Right lobe of liver (tissue), 4 donors: ENCODE measurements at regions not wholly inside any gene's neighbourhood (a gene's known extent, or its start where the extent isn't known, plus 50 kb on each side); places are given as distances from the start of the nearest gene placed in this dataset.

Experiments
- POLR2A ChIP-seq: fragments of 450-650 bp; IDR thresholded peaks from one replicate; pipeline ENCODE4 v1.6.1; 2017; ENCODE audit warnings: antibody characterized with exemption, mild to moderate bottlenecking
- TF ChIP-seq, protein P1 (sequence below), 4 donors: fragments of 200-600 bp in 3 of 4; fragments of 450-650 bp in 1 of 4; IDR thresholded peaks; one replicate each; pipeline versions ENCODE4 v1.5.1 to v1.8.0; 2016 to 2022; ENCODE audit warnings: antibody characterized with exemption in 4 of 4, mild to moderate bottlenecking in 2 of 4
- donor health status: DM: no; HTN: no; CAD: no.
- donor health status: DM: no; HTN: no; CAD: no.
- donor health status: DM: no; HTN: yes; CAD: no.

DNA sequence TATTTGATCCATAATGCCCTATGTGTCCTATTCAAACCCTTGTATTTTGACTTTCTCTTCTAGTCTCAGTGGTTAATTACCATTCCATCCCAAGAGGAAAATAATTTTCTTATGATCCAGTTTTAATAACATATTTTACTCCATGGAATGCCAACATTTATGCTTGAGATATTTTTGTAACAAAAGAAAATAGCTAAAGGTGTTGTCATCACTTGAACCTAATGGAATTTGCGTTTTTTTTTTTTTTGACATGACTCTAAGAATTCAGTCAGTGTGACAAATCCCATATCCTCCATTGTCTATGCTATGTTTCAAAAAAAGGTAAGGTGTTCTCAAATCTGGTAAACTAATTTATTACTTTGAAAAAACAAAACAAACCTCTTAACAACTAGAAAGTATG lies 324.1 kb upstream of the ADAMTS5 start:
- TF ChIP-seq POLR2A: no peak
- TF ChIP-seq, protein P1, sequence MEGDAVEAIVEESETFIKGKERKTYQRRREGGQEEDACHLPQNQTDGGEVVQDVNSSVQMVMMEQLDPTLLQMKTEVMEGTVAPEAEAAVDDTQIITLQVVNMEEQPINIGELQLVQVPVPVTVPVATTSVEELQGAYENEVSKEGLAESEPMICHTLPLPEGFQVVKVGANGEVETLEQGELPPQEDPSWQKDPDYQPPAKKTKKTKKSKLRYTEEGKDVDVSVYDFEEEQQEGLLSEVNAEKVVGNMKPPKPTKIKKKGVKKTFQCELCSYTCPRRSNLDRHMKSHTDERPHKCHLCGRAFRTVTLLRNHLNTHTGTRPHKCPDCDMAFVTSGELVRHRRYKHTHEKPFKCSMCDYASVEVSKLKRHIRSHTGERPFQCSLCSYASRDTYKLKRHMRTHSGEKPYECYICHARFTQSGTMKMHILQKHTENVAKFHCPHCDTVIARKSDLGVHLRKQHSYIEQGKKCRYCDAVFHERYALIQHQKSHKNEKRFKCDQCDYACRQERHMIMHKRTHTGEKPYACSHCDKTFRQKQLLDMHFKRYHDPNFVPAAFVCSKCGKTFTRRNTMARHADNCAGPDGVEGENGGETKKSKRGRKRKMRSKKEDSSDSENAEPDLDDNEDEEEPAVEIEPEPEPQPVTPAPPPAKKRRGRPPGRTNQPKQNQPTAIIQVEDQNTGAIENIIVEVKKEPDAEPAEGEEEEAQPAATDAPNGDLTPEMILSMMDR (IDR thresholded peaks at IDR 0.05): no peak
